Muscle of leg (tissue), 3 donors: ENCODE measurements at regions not wholly inside any gene's neighbourhood (a gene's known extent, or its start where the extent isn't known, plus 50 kb on each side); places are given as distances from the start of the nearest gene placed in this dataset.
"Not testable (repeated sequence)": the region's sequence is repeated elsewhere in the genome, so short reads cannot be mapped to it uniquely, and the experiment has no call there.

Experiments used
- DNase-seq: peaks from one replicate; pipeline ENCODE4 v3.0.0; 2013
- H3K27ac ChIP-seq: one replicate; pipeline ENCODE4 v1.5.1; 2013; ENCODE audit warnings: mild to moderate bottlenecking, low read length, control low read depth
- H3K27me3 ChIP-seq: one replicate; pipeline ENCODE4 v1.6.1; 2013; ENCODE audit warnings: low read length; ENCODE audit not compliant: control insufficient read depth, insufficient read depth
- H3K36me3 ChIP-seq: one replicate; pipeline ENCODE4 v1.6.1; 2013; ENCODE audit warnings: low read length; ENCODE audit not compliant: control insufficient read depth, insufficient read depth
- H3K4me1 ChIP-seq: one replicate; pipeline ENCODE4 v1.6.1; 2013; ENCODE audit warnings: low read length; ENCODE audit not compliant: control insufficient read depth, insufficient read depth
- H3K4me3 ChIP-seq: one replicate; pipeline ENCODE4 v1.5.1; 2013; ENCODE audit warnings: low read length, control low read depth
- H3K9me3 ChIP-seq: replicated peaks from 2 replicates; pipeline ENCODE4 v1.6.1; 2013; ENCODE audit warnings: low read depth, low read length; ENCODE audit not compliant: control insufficient read depth
- WGBS: methylation state at CpG from one replicate; pipeline ENCODE4 v1.1.5; 2013; ENCODE audit warnings: missing lambda C conversion rate; ENCODE audit not compliant: insufficient coverage; 5-methylcytosine and 5-hydroxymethylcytosine counted together

DNA sequence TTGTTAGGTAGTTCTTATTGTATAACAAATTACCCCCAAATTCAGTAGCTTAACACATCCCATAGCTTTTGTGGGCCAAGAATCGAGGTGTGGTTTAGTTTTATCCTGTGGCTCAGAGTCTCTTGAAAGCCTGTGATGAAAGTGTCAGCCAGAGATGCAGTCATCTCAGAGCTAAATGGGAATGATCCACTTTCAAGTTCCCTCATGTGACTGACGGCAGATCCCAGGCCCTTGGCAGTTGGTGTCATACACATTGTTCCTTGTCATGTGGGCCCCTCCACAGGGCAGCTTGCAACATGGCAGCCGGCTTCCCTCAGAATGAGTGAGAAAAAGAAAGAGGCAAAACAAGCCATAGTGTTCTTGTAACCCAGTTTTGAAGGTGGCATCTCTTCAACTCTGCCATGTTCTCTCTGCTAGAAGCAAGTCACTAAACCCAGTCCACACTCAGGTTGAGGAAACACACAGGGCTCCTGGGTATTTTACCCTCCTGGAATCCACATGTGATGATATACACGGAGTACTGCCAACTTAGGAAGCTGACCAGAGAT lies 153.1 kb upstream of the LRRC61 start:
- not testable (repeated sequence) for H3K9me3 ChIP-seq, H3K27ac ChIP-seq, H3K4me1 ChIP-seq, H3K27me3 ChIP-seq, H3K4me3 ChIP-seq, H3K36me3 ChIP-seq, DNase-seq
- no CpG with 5 or more reads among the region's 4 CpGs for WGBS

DNA sequence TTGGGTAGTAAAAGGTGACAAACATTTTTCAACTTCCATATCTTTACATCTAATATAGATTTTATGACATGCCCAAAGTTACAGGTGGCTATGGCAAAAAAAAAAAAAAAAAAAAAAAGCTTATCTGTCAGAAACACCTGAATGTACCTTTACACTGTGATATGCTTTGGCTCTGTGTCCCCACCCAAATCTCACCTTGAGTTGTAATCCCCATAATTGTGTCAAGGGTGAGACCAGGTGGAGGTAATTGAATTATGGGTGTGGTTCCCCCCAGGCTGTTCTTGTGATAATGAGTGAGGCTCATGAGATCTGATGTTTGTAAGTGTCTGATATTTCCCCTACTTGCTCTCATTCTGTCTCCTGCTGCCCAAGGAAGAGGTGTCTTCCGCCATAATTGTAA lies 139.6 kb upstream of the LRRC61 start:
- not testable (repeated sequence) for H3K27ac ChIP-seq, H3K9me3 ChIP-seq, DNase-seq, H3K4me3 ChIP-seq, H3K4me1 ChIP-seq, H3K27me3 ChIP-seq, H3K36me3 ChIP-seq
- WGBS, result no CpG with 5 or more reads among the region's 1 CpG

DNA sequence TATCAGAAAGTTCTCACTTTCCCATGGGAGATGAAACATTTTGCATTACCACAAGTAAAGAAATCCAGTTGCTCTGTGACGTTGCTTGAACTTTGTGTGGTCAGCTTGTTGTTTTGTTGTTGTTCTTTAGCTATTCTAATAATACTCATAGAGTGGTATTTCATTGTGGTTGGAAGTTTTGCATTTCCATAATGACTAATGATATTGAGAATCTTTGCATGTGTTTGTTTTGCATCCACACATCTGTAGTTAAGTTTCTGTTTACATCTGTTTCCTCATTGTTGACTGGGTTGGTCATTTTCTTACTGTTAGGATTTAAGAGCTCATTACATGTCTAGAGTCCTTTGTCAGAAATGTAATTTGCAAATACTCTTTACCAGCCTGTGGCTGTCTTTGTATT lies 133.2 kb upstream of the LRRC61 start:
- not testable (repeated sequence) for H3K27ac ChIP-seq, DNase-seq, H3K36me3 ChIP-seq, H3K4me1 ChIP-seq, H3K4me3 ChIP-seq, H3K27me3 ChIP-seq, H3K9me3 ChIP-seq
- WGBS, result no CpG with 5 or more reads among the region's 1 CpG

- WGBS, result no CpG with 5 or more reads among the region's 4 CpGs
- not testable (repeated sequence) for H3K4me3 ChIP-seq, DNase-seq, H3K27ac ChIP-seq, H3K27me3 ChIP-seq, H3K4me1 ChIP-seq, H3K36me3 ChIP-seq, H3K9me3 ChIP-seq
Observed at GRCh38 chr7:150192541-150192940, 130.6 kb upstream of the LRRC61 start.

- H3K9me3 ChIP-seq, H3K27me3 ChIP-seq, H3K27ac ChIP-seq, H3K36me3 ChIP-seq, DNase-seq, H3K4me3 ChIP-seq, H3K4me1 ChIP-seq: not testable (repeated sequence)
- no CpG with 5 or more reads among the region's 3 CpGs for WGBS
Observed at GRCh38 chr7:150193866-150194265, 129.3 kb upstream of the LRRC61 start.
